Body of pancreas (tissue), 4 donors: ENCODE measurements at regions not wholly inside any gene's neighbourhood (a gene's known extent, or its start where the extent isn't known, plus 50 kb on each side); places are given as distances from the start of the nearest gene placed in this dataset.

Source experiments
- POLR2A ChIP-seq, 3 donors: fragments of 450-650 bp; IDR thresholded peaks; one replicate each; pipeline ENCODE4 v1.6.1; 2016; ENCODE audit warnings: antibody characterized with exemption in 3 of 3, mild to moderate bottlenecking in 2 of 3
- TF ChIP-seq, protein P1 (sequence below), 7 experiments: fragments of 450-650 bp in 4 of 7; fragments of 200-600 bp in 3 of 7; sonication (generic) in 3 of 7; IDR thresholded peaks; one replicate each; pipeline ENCODE4 v1.5.1; 2016 to 2019; ENCODE audit warnings: antibody characterized with exemption in 7 of 7

DNA sequence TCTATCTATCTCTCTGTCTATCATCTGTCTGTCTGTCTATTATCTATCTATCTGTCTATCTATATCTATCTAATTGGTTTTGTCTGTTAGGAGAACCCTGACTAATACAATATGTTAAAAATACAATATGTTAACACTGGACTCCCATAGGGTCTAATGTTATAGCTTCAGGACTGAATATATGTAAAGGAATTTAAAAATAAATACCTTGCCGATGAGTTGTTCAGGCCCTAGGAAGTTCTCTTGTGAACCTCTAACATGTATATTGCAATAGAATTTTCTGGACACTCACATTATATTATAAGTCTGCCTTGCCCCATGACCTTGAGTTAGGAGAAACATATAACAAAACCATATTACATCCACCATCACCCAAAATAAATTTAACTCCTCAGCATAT lies 900.6 kb downstream of the NCAM2 start:
- no peak for TF ChIP-seq POLR2A (IDR thresholded peaks at IDR 0.05)
- TF ChIP-seq, protein P1, sequence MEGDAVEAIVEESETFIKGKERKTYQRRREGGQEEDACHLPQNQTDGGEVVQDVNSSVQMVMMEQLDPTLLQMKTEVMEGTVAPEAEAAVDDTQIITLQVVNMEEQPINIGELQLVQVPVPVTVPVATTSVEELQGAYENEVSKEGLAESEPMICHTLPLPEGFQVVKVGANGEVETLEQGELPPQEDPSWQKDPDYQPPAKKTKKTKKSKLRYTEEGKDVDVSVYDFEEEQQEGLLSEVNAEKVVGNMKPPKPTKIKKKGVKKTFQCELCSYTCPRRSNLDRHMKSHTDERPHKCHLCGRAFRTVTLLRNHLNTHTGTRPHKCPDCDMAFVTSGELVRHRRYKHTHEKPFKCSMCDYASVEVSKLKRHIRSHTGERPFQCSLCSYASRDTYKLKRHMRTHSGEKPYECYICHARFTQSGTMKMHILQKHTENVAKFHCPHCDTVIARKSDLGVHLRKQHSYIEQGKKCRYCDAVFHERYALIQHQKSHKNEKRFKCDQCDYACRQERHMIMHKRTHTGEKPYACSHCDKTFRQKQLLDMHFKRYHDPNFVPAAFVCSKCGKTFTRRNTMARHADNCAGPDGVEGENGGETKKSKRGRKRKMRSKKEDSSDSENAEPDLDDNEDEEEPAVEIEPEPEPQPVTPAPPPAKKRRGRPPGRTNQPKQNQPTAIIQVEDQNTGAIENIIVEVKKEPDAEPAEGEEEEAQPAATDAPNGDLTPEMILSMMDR (IDR thresholded peaks at IDR 0.05): no peak
